Activated effector memory CD4-positive, alpha-beta T cell treated with Interleukin-2 at 50 U/mL for 16 hours (primary cell): ENCODE measurements at regions not wholly inside any gene's neighbourhood (a gene's known extent, or its start where the extent isn't known, plus 50 kb on each side); places are given as distances from the start of the nearest gene placed in this dataset.
"Not testable (repeated sequence)": the region's sequence is repeated elsewhere in the genome, so short reads cannot be mapped to it uniquely, and the experiment has no call there.

ENCODE experiments used
- DNase-seq: peaks from one replicate; pipeline ENCODE4 v3.0.0-alpha.2; 2020

- no peak for DNase-seq
These were observed 125.9 kb upstream of the MAP1LC3B2 start for GRCh38 chr12:116433249-116433648.

- no peak for DNase-seq
These were observed 124.8 kb upstream of the MAP1LC3B2 start for GRCh38 chr12:116434155-116435011.

DNA sequence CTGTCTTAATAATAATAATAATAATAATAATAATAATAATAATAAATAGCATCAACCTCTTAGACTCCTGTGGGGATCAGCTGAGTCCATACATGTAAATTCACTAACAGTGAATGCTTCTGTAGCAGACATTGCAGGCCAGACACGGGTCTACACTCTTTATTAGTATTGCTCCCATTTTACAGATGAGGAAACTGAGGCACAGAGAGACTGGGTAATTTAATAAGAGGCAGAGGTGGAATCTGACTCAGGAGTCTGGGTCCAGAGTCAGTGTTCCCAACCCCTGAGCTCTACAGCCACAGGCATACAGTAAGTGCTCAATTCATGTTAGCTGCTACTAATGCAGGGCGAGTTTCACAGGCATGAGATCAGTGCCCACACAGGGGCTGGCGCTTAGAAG, 123.2 kb upstream of the MAP1LC3B2 start:
- DNase-seq = no peak

- no peak for DNase-seq
These were observed 122.5 kb upstream of the MAP1LC3B2 start for GRCh38 chr12:116436561-116437249.

GRCh38 chr12:116441292-116441691, 117.9 kb upstream of the MAP1LC3B2 start:
- DNase-seq = no peak

DNA sequence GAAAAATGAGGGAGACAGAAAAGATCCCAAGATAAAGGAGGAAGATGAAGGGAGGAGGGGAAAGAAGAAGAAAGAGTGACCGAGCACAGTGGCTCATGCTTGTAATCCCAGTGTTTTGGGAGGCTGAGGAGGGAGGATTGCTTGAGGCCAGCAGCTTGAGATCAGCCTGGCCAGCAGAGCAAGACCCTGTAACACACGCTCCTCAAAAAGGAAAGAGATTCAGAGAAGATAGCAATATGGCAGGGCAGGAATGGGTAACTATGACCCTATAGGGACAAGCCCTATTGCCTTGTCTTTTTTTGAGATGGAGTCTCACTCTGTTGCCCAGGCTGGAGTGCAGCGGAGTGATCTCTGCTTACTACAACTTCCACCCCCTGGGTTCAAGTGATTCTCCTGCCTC, 116.9 kb upstream of the MAP1LC3B2 start:
- no peak for DNase-seq

GRCh38 chr12:116442946-116443345, 116.2 kb upstream of the MAP1LC3B2 start:
- no peak for DNase-seq

GRCh38 chr12:116443821-116444589, 115.2 kb upstream of the MAP1LC3B2 start:
- DNase-seq = no peak

GRCh38 chr12:116444590-116444943, 114.6 kb upstream of the MAP1LC3B2 start:
- no peak for DNase-seq

DNA sequence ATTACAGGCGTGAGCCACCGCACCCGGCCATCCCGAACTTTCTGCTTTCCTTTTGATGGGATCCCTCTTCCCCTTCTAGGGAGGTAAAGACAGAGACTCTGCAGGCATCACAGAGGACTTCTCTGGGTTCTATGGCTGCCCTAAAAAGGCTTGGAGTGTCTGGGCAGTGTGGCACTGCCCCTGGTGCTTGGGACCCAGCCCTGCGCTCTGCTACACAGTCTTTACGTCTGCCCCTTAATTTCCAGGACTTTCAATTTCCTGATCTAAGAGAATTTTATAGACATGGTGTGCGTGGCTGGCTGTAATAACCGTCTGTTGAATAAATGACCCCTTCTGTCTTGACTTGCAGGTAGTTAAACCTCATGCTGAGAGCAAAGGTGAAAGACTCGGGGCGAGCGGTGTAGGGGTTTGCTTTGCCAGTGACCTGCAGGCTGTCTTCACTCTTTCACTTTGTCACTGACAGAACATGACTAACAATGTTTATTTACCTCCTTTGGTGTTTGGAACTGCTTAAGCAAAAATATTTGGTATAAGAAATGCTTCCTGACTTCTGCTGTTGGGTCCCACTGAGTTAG, 110.9 kb upstream of the MAP1LC3B2 start:
- DNase-seq = no peak

GRCh38 chr12:116450406-116450910, 108.7 kb upstream of the MAP1LC3B2 start:
- no peak for DNase-seq

DNA sequence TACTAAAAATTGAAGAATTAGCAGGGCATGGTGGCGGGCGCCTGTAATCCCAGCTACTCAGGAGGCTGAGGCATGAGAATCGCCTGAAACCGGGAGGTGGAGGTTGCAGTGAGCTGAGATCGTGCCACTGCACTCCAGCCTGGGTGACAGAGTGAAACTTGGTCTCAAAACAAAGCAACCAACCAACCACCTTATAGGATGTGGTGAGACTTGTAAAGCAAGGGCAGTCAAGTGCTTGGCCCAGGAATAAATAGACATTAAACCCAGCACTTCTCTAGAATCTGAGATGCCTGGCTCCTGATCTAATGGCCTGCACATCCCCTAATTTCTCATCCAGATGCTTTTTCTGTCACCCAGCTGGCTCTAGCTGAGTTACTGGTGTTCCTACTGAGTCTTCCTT, 106.2 kb upstream of the MAP1LC3B2 start:
- DNase-seq = not testable (repeated sequence)

- no peak for DNase-seq
These were observed 105.5 kb upstream of the MAP1LC3B2 start for GRCh38 chr12:116453631-116454030.

DNA sequence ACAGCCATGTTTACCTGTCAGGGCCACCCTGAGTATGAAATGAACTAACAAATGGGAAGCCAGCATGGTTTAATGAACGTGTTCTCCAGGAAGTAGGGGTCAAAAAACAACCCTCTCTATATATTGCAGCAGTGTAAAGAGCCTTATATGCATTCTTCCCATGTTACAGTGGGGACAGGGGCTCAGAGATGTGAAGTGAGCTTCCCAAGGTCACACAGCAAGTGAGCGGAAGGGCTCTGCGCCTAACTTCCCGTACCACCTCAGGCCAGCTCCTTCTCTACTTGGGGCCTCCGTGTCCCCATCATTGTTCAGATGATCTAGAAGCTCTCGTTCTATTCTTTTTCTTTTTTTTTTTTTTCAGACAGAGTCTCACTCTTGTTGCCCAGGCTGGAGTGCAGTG, 105.1 kb upstream of the MAP1LC3B2 start:
- DNase-seq = no peak

DNA sequence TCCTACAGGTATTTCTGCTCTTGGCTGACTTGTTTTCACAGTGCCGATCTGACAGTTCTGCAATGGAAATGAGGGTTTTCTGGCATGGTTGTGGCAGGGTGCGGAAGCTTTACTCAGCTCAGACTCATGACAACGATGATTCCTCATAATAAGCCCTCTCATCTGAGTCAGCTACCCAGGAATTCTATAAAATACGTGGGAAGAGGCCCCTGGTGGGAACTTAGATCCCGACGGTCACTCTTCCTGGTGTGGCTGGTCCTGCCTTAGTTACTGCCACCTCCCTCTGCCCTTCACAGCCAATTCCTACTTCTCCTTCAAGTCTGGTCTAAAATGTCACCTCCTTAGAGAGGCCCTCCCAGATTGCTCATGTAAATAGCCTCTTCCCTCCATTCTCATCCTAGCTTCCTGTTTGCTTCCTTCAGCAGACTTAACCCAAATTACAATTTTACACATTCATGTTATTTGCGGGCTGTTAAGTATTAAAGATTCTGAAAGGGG, 104.2 kb upstream of the MAP1LC3B2 start:
- no peak for DNase-seq

DNA sequence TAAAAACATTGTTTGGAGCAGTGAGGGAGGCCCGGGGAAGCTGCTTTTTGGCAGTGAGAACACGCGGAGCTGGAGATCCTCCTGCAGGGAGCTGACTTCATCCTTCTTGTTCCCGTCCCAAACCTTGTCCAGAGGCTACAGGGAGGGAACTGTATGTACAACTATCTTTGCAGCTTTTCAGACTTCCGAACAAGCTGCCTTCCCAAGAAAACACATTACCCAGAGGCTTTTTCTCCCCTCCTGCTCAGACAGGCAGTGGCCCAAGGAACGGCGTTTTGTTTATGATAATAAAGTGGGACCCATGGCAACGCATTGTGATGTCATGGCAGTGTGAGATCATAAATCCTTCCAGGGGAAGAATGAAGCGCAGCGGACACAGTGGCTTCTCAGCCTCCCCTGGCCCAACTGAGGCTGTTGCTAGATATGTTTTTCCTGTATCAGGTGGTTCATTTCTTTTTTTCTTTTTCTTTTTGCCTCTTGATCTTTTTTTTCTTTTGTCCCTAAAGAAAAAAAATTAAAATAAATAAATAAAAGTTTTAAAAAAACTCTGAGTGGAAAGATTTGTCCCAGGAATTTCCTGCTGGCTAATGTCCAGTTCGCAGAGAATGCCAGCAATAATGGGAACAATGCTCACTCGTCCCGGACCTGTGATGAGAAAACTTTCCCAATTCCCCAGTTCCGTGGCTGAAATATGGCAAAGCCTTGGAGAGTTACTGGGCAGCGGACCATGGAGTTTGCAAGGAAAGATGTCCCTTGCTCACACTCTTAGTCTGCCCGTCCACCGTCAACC, 103.4 kb upstream of the MAP1LC3B2 start:
- no peak for DNase-seq

DNA sequence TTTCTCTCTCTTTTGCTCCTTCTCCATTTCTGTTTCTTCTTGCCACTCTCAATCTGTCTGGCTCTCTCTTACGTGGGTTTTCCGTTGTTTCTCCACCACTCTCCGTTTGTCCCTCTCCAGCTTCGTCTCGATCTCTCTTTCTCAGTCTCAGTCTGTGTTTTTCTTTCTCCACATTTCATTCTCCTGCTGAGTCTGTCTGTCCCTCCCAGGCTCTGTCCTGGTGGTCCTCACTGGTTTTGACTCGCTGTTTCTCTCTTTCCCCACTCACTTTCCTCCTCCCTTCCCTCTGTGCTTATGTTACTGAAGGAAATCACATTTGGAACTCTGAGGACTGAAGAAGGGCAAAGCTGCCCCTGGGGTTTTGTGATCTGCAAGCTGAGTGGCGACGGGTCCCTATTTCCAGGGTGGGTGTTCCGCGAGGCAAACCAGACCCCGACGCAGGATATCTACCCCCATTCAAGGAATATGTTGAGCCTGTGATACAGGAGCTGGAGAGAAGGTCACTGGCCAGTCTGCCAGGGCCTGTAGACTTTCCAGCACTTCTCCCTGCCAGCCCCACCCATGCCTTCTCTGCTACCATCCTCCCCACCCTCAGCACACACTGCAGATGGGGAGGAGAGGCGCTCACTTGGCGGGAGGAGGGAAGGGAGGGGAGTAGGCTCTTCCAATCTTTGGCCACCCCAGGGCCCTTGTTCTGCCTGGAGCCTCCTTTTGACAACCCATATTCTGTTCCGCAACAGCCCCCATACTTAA, 102.7 kb upstream of the MAP1LC3B2 start:
- no peak for DNase-seq

DNA sequence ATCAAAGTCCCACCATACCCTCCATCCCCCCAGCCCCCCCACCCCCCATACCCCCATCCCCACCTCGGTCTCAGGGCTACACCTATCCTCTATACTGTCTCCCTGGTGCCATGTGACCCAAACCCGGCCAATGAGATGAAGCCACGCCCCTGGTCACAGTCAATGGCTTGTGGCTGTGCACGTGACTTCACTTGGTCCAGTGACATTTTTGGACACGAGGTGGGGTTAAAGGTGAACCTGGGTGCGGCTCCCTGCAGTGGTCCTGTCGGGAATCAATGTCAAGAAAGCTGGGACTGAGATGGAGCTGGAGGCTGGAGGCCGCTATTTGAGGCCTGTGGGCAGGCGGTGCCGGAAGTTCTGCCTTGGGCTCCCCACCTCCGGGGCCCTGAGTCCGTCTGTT, 100.7 kb upstream of the MAP1LC3B2 start:
- DNase-seq = no peak

GRCh38 chr12:116459011-116459875, 99.9 kb upstream of the MAP1LC3B2 start:
- no peak for DNase-seq
